ENCODE measurements at regions not wholly inside any gene's neighbourhood (a gene's known extent, or its start where the extent isn't known, plus 50 kb on each side); places are given as distances from the start of the nearest gene placed in this dataset.
"Not testable (repeated sequence)": the region's sequence is repeated elsewhere in the genome, so short reads cannot be mapped to it uniquely, and the experiment has no call there.

- no peaks in the 10 kb centered on the region for H3K36me3 ChIP-seq
- H3K27ac ChIP-seq: no peak overlapping the region
- TF ChIP-seq, protein P1, sequence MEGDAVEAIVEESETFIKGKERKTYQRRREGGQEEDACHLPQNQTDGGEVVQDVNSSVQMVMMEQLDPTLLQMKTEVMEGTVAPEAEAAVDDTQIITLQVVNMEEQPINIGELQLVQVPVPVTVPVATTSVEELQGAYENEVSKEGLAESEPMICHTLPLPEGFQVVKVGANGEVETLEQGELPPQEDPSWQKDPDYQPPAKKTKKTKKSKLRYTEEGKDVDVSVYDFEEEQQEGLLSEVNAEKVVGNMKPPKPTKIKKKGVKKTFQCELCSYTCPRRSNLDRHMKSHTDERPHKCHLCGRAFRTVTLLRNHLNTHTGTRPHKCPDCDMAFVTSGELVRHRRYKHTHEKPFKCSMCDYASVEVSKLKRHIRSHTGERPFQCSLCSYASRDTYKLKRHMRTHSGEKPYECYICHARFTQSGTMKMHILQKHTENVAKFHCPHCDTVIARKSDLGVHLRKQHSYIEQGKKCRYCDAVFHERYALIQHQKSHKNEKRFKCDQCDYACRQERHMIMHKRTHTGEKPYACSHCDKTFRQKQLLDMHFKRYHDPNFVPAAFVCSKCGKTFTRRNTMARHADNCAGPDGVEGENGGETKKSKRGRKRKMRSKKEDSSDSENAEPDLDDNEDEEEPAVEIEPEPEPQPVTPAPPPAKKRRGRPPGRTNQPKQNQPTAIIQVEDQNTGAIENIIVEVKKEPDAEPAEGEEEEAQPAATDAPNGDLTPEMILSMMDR (IDR thresholded peaks at IDR 0.05): no peak
- TF ChIP-seq POLR2A (IDR thresholded peaks at IDR 0.05): no peak
- H3K27me3 ChIP-seq: no peaks in the 10 kb centered on the region
- DNase-seq: no peak
- H3K9me3 ChIP-seq: no peaks in the 10 kb centered on the region
- H3K4me3 ChIP-seq: no peak overlapping the region
- intact Hi-C loops (cut with DNase I; ENCODE audit: low total_unique reads): no loop called here
- H3K4me1 ChIP-seq: no peaks in the 10 kb centered on the region
These were observed 302.5 kb downstream of the ACTR3B start for GRCh38 chr7:153061910-153062528.

- no peak for DNase-seq
- no peak for TF ChIP-seq POLR2A (IDR thresholded peaks at IDR 0.05)
- TF ChIP-seq, protein P1 (IDR thresholded peaks at IDR 0.05): no peak
- no peaks in the 10 kb centered on the region for H3K27me3 ChIP-seq
- no peak overlapping the region for H3K27ac ChIP-seq
- H3K36me3 ChIP-seq: no peaks in the 10 kb centered on the region
- no peaks in the 10 kb centered on the region for H3K4me1 ChIP-seq
- H3K9me3 ChIP-seq: no peaks in the 10 kb centered on the region
- H3K4me3 ChIP-seq: no peak overlapping the region
- intact Hi-C loops (cut with DNase I; ENCODE audit: low total_unique reads): no loop called here
These were observed 305.5 kb downstream of the ACTR3B start for GRCh38 chr7:153065051-153065450.

DNA sequence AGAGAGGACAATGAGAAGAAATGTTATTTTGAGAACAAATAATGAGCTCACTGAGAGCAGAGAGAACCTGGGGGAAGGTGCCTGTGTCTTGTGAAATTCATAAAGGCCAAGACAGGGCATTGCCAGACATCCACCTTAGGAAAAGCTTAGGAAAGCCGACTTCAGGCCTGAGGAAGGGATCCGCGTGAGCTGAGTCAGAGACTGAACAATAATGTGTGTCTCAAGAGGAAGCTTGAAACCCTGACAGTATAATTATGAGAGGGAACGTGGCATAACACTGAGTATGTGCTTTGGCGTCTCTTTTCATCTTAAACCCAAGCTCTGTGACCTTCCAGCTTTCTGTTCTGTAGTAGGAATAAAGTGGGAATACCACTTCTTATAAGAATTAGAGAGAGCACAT lies 307.2 kb downstream of the ACTR3B start:
- intact Hi-C loops (cut with DNase I; ENCODE audit: low total_unique reads): no loop called here
- no peaks in the 10 kb centered on the region for H3K9me3 ChIP-seq
- H3K4me3 ChIP-seq: no peak overlapping the region
- no peaks in the 10 kb centered on the region for H3K4me1 ChIP-seq
- H3K36me3 ChIP-seq: no peaks in the 10 kb centered on the region
- H3K27ac ChIP-seq: no peak overlapping the region
- no peak for DNase-seq
- no peaks in the 10 kb centered on the region for H3K27me3 ChIP-seq
- no peak for TF ChIP-seq POLR2A (IDR thresholded peaks at IDR 0.05)
- TF ChIP-seq, protein P1 (IDR thresholded peaks at IDR 0.05): no peak

DNA sequence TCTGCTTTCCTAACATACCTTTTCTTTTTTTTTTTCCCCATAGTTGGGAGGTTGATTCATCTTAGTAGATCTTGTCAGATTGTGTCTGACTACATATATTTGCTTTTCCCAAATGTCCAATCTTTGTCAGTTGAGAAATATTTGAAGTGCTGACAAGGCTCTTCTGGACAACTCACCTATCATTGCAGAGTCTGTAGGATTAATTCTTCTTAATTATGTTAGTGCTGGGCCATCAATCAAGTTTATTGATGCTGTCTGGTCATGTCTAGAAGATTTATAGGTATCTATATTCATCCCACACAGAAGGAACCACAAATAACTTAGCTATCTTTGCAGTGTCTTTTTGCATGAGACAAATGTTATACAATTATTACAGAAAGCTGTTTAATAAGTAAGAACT lies 310.6 kb downstream of the ACTR3B start:
- Histone ChIP-seq H3K27ac (no peak overlapping the region), H3K4me1 (no peaks in the 10 kb centered on the region), H3K27me3 (no peaks in the 10 kb centered on the region), H3K36me3 (no peaks in the 10 kb centered on the region), H3K4me3 (no peak overlapping the region), H3K9me3 (no peaks in the 10 kb centered on the region)
- intact Hi-C loops (cut with DNase I; ENCODE audit: low total_unique reads): no loop called here
- no peak for DNase-seq
- TF ChIP-seq, protein P1 (IDR thresholded peaks at IDR 0.05): no peak
- TF ChIP-seq POLR2A (IDR thresholded peaks at IDR 0.05): no peak

GRCh38 chr7:153072806-153073205 lies 313.3 kb downstream of the ACTR3B start:
- Histone ChIP-seq H3K36me3 (no peaks in the 10 kb centered on the region), H3K4me3 (no peak overlapping the region), H3K27me3 (no peaks in the 10 kb centered on the region), H3K27ac (no peak overlapping the region), H3K9me3 (no peaks in the 10 kb centered on the region), H3K4me1 (no peaks in the 10 kb centered on the region)
- intact Hi-C loops (cut with DNase I; ENCODE audit: low total_unique reads): no loop called here
- DNase-seq: no peak
- no peak for TF ChIP-seq POLR2A (IDR thresholded peaks at IDR 0.05)
- TF ChIP-seq, protein P1 (IDR thresholded peaks at IDR 0.05): no peak

DNA sequence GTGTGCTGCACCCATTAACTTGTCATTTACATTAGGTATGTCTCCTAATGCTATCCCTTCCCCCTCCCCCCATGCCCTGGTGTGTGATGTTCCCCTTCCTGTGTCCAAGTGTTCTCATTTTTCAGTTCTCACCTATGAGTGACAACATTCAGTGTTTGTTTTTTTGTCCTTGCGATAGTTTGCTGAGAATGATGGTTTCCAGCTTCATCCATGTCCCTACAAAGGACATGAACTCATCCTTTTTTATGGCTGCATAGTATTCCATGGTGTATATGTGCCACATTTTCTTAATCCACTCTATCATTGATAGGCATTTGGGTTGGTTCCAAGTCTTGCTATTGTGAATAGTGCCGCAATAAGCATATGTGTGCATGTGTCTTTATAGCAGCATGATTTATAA lies 316.7 kb downstream of the ACTR3B start:
- H3K9me3 ChIP-seq; H3K27ac ChIP-seq; intact Hi-C loops (cut with DNase I; ENCODE audit: low total_unique reads); H3K27me3 ChIP-seq; H3K36me3 ChIP-seq; DNase-seq; H3K4me3 ChIP-seq; H3K4me1 ChIP-seq: not testable (repeated sequence)
